WTC11 (cell line): ENCODE measurements at regions not wholly inside any gene's neighbourhood (a gene's known extent, or its start where the extent isn't known, plus 50 kb on each side); places are given as distances from the start of the nearest gene placed in this dataset.

Experiments used
- ATAC-seq: fragments of 200-7000 bp; cut with Tn5 transposase; 2 replicates; pipeline ENCODE4 v1.10.0; 2021; ENCODE audit warnings: mild to moderate bottlenecking, moderate library complexity
- CTCF ChIA-PET: fragments of 300-600 bp; sonication (Branson Sonifier 250); formaldehyde crosslinking; loops from one replicate; lab custom pipeline; 2021; ENCODE audit warnings: antibody characterized with exemption; lab: Charles Lee
- POLR2A ChIA-PET: fragments of 350-600 bp; sonication (Branson Sonifier 250); formaldehyde crosslinking; loops from one replicate; lab custom pipeline; 2021; ENCODE audit warnings: antibody characterized with exemption; lab: Charles Lee
- DNase-seq: peaks from one replicate; pipeline ENCODE4 v3.0.0; 2021; ENCODE audit warnings: low spot score
- H3K27ac Mint-ChIP-seq: 2 replicates; pipeline ENCODE4 v1.8.0; 2021; ENCODE audit warnings: mixed read lengths
- H3K27me3 Mint-ChIP-seq: 2 replicates; pipeline ENCODE4 v1.8.0; 2021; ENCODE audit warnings: low read depth, mild to moderate bottlenecking, moderate library complexity, mixed read lengths
- H3K36me3 Mint-ChIP-seq: 2 replicates; pipeline ENCODE4 v1.8.0; 2021; ENCODE audit warnings: mixed read lengths
- H3K4me1 Mint-ChIP-seq: 2 replicates; pipeline ENCODE4 v1.8.0; 2022; ENCODE audit warnings: mixed read lengths
- H3K4me3 Mint-ChIP-seq: 2 replicates; pipeline ENCODE4 v1.8.0; 2021; ENCODE audit warnings: mild to moderate bottlenecking, moderate library complexity, mixed read lengths
- H3K9me3 Mint-ChIP-seq: 2 replicates; pipeline ENCODE4 v1.8.0; 2021; ENCODE audit warnings: mixed read lengths
- AFF4 ChIP-seq: sonication (generic); formaldehyde crosslinking; IDR thresholded peaks from 2 replicates; pipeline ENCODE4 v1.8.1; 2023; ENCODE audit warnings: mild to moderate bottlenecking, missing genetic modification reagents, borderline replicate concordance
- CBFB ChIP-seq: sonication (generic); formaldehyde crosslinking; IDR thresholded peaks from 2 replicates; pipeline ENCODE4 v1.8.1; 2022; ENCODE audit warnings: mild to moderate bottlenecking, low read depth, missing genetic modification reagents
- E2F1 ChIP-seq: sonication (generic); formaldehyde crosslinking; IDR thresholded peaks from 2 replicates; pipeline ENCODE4 v1.8.0; 2022; ENCODE audit warnings: mild to moderate bottlenecking, missing genetic modification reagents
- IRF2 ChIP-seq: sonication (generic); formaldehyde crosslinking; IDR thresholded peaks from 2 replicates; pipeline ENCODE4 v1.8.0; 2022; ENCODE audit warnings: low read depth, missing genetic modification reagents, borderline replicate concordance
- MXD4 ChIP-seq: fragments of 250-450 bp; sonication (Bioruptor Pico); IDR thresholded peaks from 2 replicates; pipeline ENCODE4 v1.8.0; 2021; ENCODE audit warnings: mild to moderate bottlenecking, moderate library complexity, borderline replicate concordance
- MYBL2 ChIP-seq: sonication (generic); formaldehyde crosslinking; IDR thresholded peaks from 2 replicates; pipeline ENCODE4 v1.8.1; 2023; ENCODE audit warnings: mild to moderate bottlenecking, moderate library complexity, missing genetic modification reagents
- SOX15 ChIP-seq: fragments of 250-450 bp; sonication (Bioruptor Pico); IDR thresholded peaks from 2 replicates; pipeline ENCODE4 v1.9.0; 2021; ENCODE audit warnings: mild to moderate bottlenecking
- ZNF121 ChIP-seq: sonication (generic); formaldehyde crosslinking; IDR thresholded peaks from 2 replicates; pipeline ENCODE4 v1.8.0; 2023; ENCODE audit warnings: missing genetic modification reagents
- ZNF263 ChIP-seq: sonication (generic); formaldehyde crosslinking; IDR thresholded peaks from 2 replicates; pipeline ENCODE4 v1.8.1; 2022; ENCODE audit warnings: low read depth, mild to moderate bottlenecking, moderate library complexity, missing genetic modification reagents
- ZNF317 ChIP-seq: sonication (generic); formaldehyde crosslinking; IDR thresholded peaks from 2 replicates; pipeline ENCODE4 v1.8.1; 2023; ENCODE audit warnings: low read depth, mild to moderate bottlenecking, moderate library complexity, missing genetic modification reagents, borderline replicate concordance
- TF ChIP-seq, protein P1 (sequence below): sonication (generic); formaldehyde crosslinking; IDR thresholded peaks from 2 replicates; pipeline ENCODE4 v1.8.0; 2023; ENCODE audit warnings: missing genetic modification reagents, mild to moderate bottlenecking, borderline replicate concordance
- TF ChIP-seq, protein P2 (sequence below): sonication (generic); formaldehyde crosslinking; IDR thresholded peaks from 2 replicates; pipeline ENCODE4 v1.8.1; 2022; ENCODE audit warnings: low read depth, missing genetic modification reagents, borderline replicate concordance
- TF ChIP-seq, protein P3 (sequence below): fragments of 250-450 bp; sonication (Bioruptor Pico); IDR thresholded peaks from 2 replicates; pipeline ENCODE4 v1.8.0; 2021; ENCODE audit warnings: mild to moderate bottlenecking
- TF ChIP-seq, protein P4 (sequence below): fragments of 250-450 bp; sonication (Bioruptor Pico); IDR thresholded peaks from 2 replicates; pipeline ENCODE4 v1.9.0; 2021; ENCODE audit warnings: mild to moderate bottlenecking, borderline replicate concordance
- TF ChIP-seq, protein P5 (sequence below): sonication (generic); formaldehyde crosslinking; IDR thresholded peaks from 2 replicates; pipeline ENCODE4 v1.8.0; 2023; ENCODE audit warnings: mild to moderate bottlenecking, missing genetic modification reagents

GRCh38 chr21:19785941-19786340, 1212.3 kb upstream of the NCAM2 start:
- Mint-ChIP-seq H3K27ac (no peak overlapping the region), H3K4me3 (no peak overlapping the region), H3K9me3 (peaks cover 27% of the 10 kb centered on the region), H3K4me1 (peaks cover 3% of the 10 kb centered on the region; the same call in 1 of the 2 replicates), H3K36me3 (peaks cover 9% of the 10 kb centered on the region), H3K27me3 (no peaks in the 10 kb centered on the region)
- no peak for DNase-seq
- POLR2A ChIA-PET = no interaction called here
- CTCF ChIA-PET = no interaction called here
- no peak for ATAC-seq
- TF ChIP-seq ZNF263 (CRISPR knock-in tag) (no peak), AFF4 (CRISPR knock-in tag) (no peak), MXD4 (CRISPR knock-in tag) (no peak), SOX15 (no peak)
- TF ChIP-seq, protein P1, sequence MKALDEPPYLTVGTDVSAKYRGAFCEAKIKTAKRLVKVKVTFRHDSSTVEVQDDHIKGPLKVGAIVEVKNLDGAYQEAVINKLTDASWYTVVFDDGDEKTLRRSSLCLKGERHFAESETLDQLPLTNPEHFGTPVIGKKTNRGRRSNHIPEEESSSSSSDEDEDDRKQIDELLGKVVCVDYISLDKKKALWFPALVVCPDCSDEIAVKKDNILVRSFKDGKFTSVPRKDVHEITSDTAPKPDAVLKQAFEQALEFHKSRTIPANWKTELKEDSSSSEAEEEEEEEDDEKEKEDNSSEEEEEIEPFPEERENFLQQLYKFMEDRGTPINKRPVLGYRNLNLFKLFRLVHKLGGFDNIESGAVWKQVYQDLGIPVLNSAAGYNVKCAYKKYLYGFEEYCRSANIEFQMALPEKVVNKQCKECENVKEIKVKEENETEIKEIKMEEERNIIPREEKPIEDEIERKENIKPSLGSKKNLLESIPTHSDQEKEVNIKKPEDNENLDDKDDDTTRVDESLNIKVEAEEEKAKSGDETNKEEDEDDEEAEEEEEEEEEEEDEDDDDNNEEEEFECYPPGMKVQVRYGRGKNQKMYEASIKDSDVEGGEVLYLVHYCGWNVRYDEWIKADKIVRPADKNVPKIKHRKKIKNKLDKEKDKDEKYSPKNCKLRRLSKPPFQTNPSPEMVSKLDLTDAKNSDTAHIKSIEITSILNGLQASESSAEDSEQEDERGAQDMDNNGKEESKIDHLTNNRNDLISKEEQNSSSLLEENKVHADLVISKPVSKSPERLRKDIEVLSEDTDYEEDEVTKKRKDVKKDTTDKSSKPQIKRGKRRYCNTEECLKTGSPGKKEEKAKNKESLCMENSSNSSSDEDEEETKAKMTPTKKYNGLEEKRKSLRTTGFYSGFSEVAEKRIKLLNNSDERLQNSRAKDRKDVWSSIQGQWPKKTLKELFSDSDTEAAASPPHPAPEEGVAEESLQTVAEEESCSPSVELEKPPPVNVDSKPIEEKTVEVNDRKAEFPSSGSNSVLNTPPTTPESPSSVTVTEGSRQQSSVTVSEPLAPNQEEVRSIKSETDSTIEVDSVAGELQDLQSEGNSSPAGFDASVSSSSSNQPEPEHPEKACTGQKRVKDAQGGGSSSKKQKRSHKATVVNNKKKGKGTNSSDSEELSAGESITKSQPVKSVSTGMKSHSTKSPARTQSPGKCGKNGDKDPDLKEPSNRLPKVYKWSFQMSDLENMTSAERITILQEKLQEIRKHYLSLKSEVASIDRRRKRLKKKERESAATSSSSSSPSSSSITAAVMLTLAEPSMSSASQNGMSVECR (CRISPR knock-in tag) = no peak
- TF ChIP-seq, protein P2, sequence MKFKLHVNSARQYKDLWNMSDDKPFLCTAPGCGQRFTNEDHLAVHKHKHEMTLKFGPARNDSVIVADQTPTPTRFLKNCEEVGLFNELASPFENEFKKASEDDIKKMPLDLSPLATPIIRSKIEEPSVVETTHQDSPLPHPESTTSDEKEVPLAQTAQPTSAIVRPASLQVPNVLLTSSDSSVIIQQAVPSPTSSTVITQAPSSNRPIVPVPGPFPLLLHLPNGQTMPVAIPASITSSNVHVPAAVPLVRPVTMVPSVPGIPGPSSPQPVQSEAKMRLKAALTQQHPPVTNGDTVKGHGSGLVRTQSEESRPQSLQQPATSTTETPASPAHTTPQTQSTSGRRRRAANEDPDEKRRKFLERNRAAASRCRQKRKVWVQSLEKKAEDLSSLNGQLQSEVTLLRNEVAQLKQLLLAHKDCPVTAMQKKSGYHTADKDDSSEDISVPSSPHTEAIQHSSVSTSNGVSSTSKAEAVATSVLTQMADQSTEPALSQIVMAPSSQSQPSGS (CRISPR knock-in tag) = no peak

- no peak overlapping the region for H3K27ac Mint-ChIP-seq
- DNase-seq (no peak), ATAC-seq (no peak)
- H3K4me3 Mint-ChIP-seq = no peak overlapping the region
- no peaks in the 10 kb centered on the region for H3K36me3 Mint-ChIP-seq
- ChIA-PET CTCF (no interaction called here), POLR2A (no interaction called here)
- H3K4me1 Mint-ChIP-seq = no peaks in the 10 kb centered on the region
- no peaks in the 10 kb centered on the region for H3K27me3 Mint-ChIP-seq
- H3K9me3 Mint-ChIP-seq = no peaks in the 10 kb centered on the region
- TF ChIP-seq ZNF121 (CRISPR knock-in tag) (no peak), ZNF317 (no peak), IRF2 (CRISPR knock-in tag) (no peak), E2F1 (CRISPR knock-in tag) (no peak), MYBL2 (CRISPR knock-in tag) (no peak), CBFB (CRISPR knock-in tag) (no peak)
- TF ChIP-seq, protein P3, sequence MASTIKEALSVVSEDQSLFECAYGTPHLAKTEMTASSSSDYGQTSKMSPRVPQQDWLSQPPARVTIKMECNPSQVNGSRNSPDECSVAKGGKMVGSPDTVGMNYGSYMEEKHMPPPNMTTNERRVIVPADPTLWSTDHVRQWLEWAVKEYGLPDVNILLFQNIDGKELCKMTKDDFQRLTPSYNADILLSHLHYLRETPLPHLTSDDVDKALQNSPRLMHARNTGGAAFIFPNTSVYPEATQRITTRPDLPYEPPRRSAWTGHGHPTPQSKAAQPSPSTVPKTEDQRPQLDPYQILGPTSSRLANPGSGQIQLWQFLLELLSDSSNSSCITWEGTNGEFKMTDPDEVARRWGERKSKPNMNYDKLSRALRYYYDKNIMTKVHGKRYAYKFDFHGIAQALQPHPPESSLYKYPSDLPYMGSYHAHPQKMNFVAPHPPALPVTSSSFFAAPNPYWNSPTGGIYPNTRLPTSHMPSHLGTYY = no peak
- TF ChIP-seq, protein P4, sequence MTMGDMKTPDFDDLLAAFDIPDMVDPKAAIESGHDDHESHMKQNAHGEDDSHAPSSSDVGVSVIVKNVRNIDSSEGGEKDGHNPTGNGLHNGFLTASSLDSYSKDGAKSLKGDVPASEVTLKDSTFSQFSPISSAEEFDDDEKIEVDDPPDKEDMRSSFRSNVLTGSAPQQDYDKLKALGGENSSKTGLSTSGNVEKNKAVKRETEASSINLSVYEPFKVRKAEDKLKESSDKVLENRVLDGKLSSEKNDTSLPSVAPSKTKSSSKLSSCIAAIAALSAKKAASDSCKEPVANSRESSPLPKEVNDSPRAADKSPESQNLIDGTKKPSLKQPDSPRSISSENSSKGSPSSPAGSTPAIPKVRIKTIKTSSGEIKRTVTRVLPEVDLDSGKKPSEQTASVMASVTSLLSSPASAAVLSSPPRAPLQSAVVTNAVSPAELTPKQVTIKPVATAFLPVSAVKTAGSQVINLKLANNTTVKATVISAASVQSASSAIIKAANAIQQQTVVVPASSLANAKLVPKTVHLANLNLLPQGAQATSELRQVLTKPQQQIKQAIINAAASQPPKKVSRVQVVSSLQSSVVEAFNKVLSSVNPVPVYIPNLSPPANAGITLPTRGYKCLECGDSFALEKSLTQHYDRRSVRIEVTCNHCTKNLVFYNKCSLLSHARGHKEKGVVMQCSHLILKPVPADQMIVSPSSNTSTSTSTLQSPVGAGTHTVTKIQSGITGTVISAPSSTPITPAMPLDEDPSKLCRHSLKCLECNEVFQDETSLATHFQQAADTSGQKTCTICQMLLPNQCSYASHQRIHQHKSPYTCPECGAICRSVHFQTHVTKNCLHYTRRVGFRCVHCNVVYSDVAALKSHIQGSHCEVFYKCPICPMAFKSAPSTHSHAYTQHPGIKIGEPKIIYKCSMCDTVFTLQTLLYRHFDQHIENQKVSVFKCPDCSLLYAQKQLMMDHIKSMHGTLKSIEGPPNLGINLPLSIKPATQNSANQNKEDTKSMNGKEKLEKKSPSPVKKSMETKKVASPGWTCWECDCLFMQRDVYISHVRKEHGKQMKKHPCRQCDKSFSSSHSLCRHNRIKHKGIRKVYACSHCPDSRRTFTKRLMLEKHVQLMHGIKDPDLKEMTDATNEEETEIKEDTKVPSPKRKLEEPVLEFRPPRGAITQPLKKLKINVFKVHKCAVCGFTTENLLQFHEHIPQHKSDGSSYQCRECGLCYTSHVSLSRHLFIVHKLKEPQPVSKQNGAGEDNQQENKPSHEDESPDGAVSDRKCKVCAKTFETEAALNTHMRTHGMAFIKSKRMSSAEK (CRISPR knock-in tag) = no peak
- TF ChIP-seq, protein P5, sequence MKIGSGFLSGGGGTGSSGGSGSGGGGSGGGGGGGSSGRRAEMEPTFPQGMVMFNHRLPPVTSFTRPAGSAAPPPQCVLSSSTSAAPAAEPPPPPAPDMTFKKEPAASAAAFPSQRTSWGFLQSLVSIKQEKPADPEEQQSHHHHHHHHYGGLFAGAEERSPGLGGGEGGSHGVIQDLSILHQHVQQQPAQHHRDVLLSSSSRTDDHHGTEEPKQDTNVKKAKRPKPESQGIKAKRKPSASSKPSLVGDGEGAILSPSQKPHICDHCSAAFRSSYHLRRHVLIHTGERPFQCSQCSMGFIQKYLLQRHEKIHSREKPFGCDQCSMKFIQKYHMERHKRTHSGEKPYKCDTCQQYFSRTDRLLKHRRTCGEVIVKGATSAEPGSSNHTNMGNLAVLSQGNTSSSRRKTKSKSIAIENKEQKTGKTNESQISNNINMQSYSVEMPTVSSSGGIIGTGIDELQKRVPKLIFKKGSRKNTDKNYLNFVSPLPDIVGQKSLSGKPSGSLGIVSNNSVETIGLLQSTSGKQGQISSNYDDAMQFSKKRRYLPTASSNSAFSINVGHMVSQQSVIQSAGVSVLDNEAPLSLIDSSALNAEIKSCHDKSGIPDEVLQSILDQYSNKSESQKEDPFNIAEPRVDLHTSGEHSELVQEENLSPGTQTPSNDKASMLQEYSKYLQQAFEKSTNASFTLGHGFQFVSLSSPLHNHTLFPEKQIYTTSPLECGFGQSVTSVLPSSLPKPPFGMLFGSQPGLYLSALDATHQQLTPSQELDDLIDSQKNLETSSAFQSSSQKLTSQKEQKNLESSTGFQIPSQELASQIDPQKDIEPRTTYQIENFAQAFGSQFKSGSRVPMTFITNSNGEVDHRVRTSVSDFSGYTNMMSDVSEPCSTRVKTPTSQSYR = no peak
Observed at GRCh38 chr21:19792004-19792403, 1206.2 kb upstream of the NCAM2 start.
